ENCODE measurements at regions not wholly inside any gene's neighbourhood (a gene's known extent, or its start where the extent isn't known, plus 50 kb on each side); places are given as distances from the start of the nearest gene placed in this dataset.

GRCh38 chr12:62158461-62159360 is 101.5 kb upstream of the USP15 start:
- Histone ChIP-seq H3K27ac (peak overlapping the region; percentile 56), H3K4me1 (ENCODE audit: control insufficient read depth in 1 of 2, insufficient read depth in 1 of 2, low read depth in 1 of 2, low read length in 1 of 2) (peaks cover 10 to 20% of the 10 kb centered on the region in 2 experiments), H3K27me3 (no peaks in the 10 kb centered on the region)

GRCh38 chr12:62162214-62162613 is 98.0 kb upstream of the USP15 start:
- Histone ChIP-seq H3K4me1 (ENCODE audit: control insufficient read depth in 1 of 2, insufficient read depth in 1 of 2, low read depth in 1 of 2, low read length in 1 of 2) (peaks cover 18 to 49% of the 10 kb centered on the region in 2 experiments), H3K27me3 (no peaks in the 10 kb centered on the region), H3K9me3 (no peaks in the 10 kb centered on the region), H3K27ac (no peak overlapping the region), H3K4me3 (ENCODE audit: low read depth in 1 of 2, low read length in 1 of 2) (no peak overlapping the region), H3K36me3 (no peaks in the 10 kb centered on the region)
- no peak for TF ChIP-seq CTCF (IDR thresholded peaks at IDR 0.05)

More at GRCh38 chr12:62158461-62159360, 101.5 kb upstream of the USP15 start:
- no peaks in the 10 kb centered on the region for H3K9me3 ChIP-seq
- H3K4me3 ChIP-seq (ENCODE audit: low read depth in 1 of 2, low read length in 1 of 2), result no peak overlapping the region
- TF ChIP-seq CTCF (IDR thresholded peaks at IDR 0.05), result no peak
- no peaks in the 10 kb centered on the region for H3K36me3 ChIP-seq

- Histone ChIP-seq H3K4me1 (ENCODE audit: control insufficient read depth in 1 of 2, insufficient read depth in 1 of 2, low read depth in 1 of 2, low read length in 1 of 2) (peaks cover 13 to 38% of the 10 kb centered on the region in 2 experiments), H3K9me3 (no peaks in the 10 kb centered on the region), H3K27me3 (no peaks in the 10 kb centered on the region), H3K4me3 (ENCODE audit: low read depth in 1 of 2, low read length in 1 of 2) (no peak overlapping the region), H3K36me3 (no peaks in the 10 kb centered on the region), H3K27ac (no peak overlapping the region)
- no peak for TF ChIP-seq CTCF (IDR thresholded peaks at IDR 0.05)
These were observed 96.8 kb upstream of the USP15 start for GRCh38 chr12:62163368-62163767.

- no peaks in the 10 kb centered on the region for H3K36me3 ChIP-seq
- no peaks in the 10 kb centered on the region for H3K9me3 ChIP-seq
- no peak overlapping the region for H3K4me3 ChIP-seq (ENCODE audit: low read depth in 1 of 2, low read length in 1 of 2)
- no peak overlapping the region for H3K27ac ChIP-seq
- H3K4me1 ChIP-seq (ENCODE audit: control insufficient read depth in 1 of 2, insufficient read depth in 1 of 2, low read depth in 1 of 2, low read length in 1 of 2), result peaks cover 8 to 31% of the 10 kb centered on the region in 2 experiments
- TF ChIP-seq CTCF (IDR thresholded peaks at IDR 0.05), result no peak
- no peaks in the 10 kb centered on the region for H3K27me3 ChIP-seq
These were observed 96.2 kb upstream of the USP15 start for GRCh38 chr12:62164036-62164435.

GRCh38 chr12:62166525-62166924 is 93.7 kb upstream of the USP15 start:
- Histone ChIP-seq H3K27ac (no peak overlapping the region), H3K4me3 (ENCODE audit: low read depth in 1 of 2, low read length in 1 of 2) (no peak overlapping the region), H3K36me3 (no peaks in the 10 kb centered on the region), H3K9me3 (no peaks in the 10 kb centered on the region), H3K4me1 (ENCODE audit: control insufficient read depth in 1 of 2, insufficient read depth in 1 of 2, low read depth in 1 of 2, low read length in 1 of 2) (peaks cover 8 to 29% of the 10 kb centered on the region in 2 experiments), H3K27me3 (no peaks in the 10 kb centered on the region)
- no peak for TF ChIP-seq CTCF (IDR thresholded peaks at IDR 0.05)

All from neutrophil (primary cell).